NT2/D1 (cell line): ENCODE measurements at regions not wholly inside any gene's neighbourhood (a gene's known extent, or its start where the extent isn't known, plus 50 kb on each side); places are given as distances from the start of the nearest gene placed in this dataset.

Experiments
- DNase-seq: peaks from one replicate; pipeline ENCODE4 v3.0.0-alpha.2; 2011; ENCODE audit warnings: low read depth, low spot score
- H3K27me3 ChIP-seq: 2 replicates; pipeline ENCODE4 v1.6.0; 2011; ENCODE audit warnings: mild to moderate bottlenecking; ENCODE audit not compliant: insufficient read length, insufficient read depth
- H3K36me3 ChIP-seq: 2 replicates; pipeline ENCODE4 v1.6.1; 2011; ENCODE audit warnings: mild to moderate bottlenecking, low read length, mixed read lengths; ENCODE audit not compliant: insufficient read depth, insufficient read length
- H3K4me1 ChIP-seq: 2 replicates; pipeline ENCODE4 v1.5.1; 2011; ENCODE audit not compliant: insufficient read depth, insufficient read length
- H3K4me3 ChIP-seq: 2 replicates; pipeline ENCODE4 v1.5.1; 2011; ENCODE audit warnings: low read depth; ENCODE audit not compliant: insufficient read length
- H3K9ac ChIP-seq: 2 replicates; pipeline ENCODE4 v1.6.0; 2011; ENCODE audit warnings: low read depth; ENCODE audit not compliant: insufficient read length
- H3K9me3 ChIP-seq: 2 replicates; pipeline ENCODE4 v1.5.1; 2011; ENCODE audit warnings: mild to moderate bottlenecking, low read length; ENCODE audit not compliant: insufficient read depth
- SUZ12 ChIP-seq: IDR thresholded peaks from 2 replicates; pipeline ENCODE4 v1.6.1; 2011; ENCODE audit not compliant: insufficient read length, insufficient read depth; ENCODE audit errors: extremely low read depth
- YY1 ChIP-seq: IDR thresholded peaks from 2 replicates; pipeline ENCODE4 v1.6.1; 2011; ENCODE audit not compliant: insufficient read length, insufficient read depth
- ZNF274 ChIP-seq: IDR thresholded peaks from 2 replicates; pipeline ENCODE4 v1.6.1; 2011; ENCODE audit warnings: mild to moderate bottlenecking, low read depth, low read length

- no peak for DNase-seq
- H3K36me3 ChIP-seq = no peaks in the 10 kb centered on the region
- H3K4me3 ChIP-seq = no peak overlapping the region
- H3K4me1 ChIP-seq = no peaks in the 10 kb centered on the region
- no peaks in the 10 kb centered on the region for H3K9me3 ChIP-seq
- H3K27me3 ChIP-seq = no peaks in the 10 kb centered on the region
- TF ChIP-seq YY1 (no peak), SUZ12 (no peak), ZNF274 (no peak)
- H3K9ac ChIP-seq = no peak overlapping the region
Observed at GRCh38 chr5:133890314-133890713, 78.1 kb downstream of the C5orf15 start.

GRCh38 chr5:133889271-133889905 lies 79.0 kb downstream of the C5orf15 start:
- H3K9ac ChIP-seq = no peak overlapping the region
- TF ChIP-seq ZNF274 (no peak), YY1 (no peak), SUZ12 (no peak)

GRCh38 chr5:133888625-133888991 lies 79.8 kb downstream of the C5orf15 start:
- Histone ChIP-seq H3K9me3 (no peaks in the 10 kb centered on the region), H3K4me1 (no peaks in the 10 kb centered on the region), H3K36me3 (no peaks in the 10 kb centered on the region), H3K27me3 (peaks cover 5% of the 10 kb centered on the region), H3K4me3 (no peak overlapping the region), H3K9ac (no peak overlapping the region)
- TF ChIP-seq SUZ12 (no peak), ZNF274 (no peak), YY1 (no peak)
- DNase-seq = no peak

More at GRCh38 chr5:133889271-133889905, 79.0 kb downstream of the C5orf15 start:
- Histone ChIP-seq H3K4me1 (no peaks in the 10 kb centered on the region), H3K36me3 (no peaks in the 10 kb centered on the region), H3K27me3 (peaks cover under 1% of the 10 kb centered on the region), H3K4me3 (no peak overlapping the region), H3K9me3 (no peaks in the 10 kb centered on the region)
- DNase-seq = no peak

- H3K4me3 ChIP-seq = no peak overlapping the region
- no peaks in the 10 kb centered on the region for H3K36me3 ChIP-seq
- H3K27me3 ChIP-seq = peaks cover 5% of the 10 kb centered on the region
- no peak for TF ChIP-seq YY1
- TF ChIP-seq SUZ12 = no peak
- no peak for TF ChIP-seq ZNF274
- no peak overlapping the region for H3K9ac ChIP-seq
- no peak for DNase-seq
- H3K4me1 ChIP-seq = no peaks in the 10 kb centered on the region
- H3K9me3 ChIP-seq = no peaks in the 10 kb centered on the region
Observed at GRCh38 chr5:133885566-133885965, 82.9 kb downstream of the C5orf15 start.

- Histone ChIP-seq H3K27me3 (peaks cover 5% of the 10 kb centered on the region), H3K4me1 (no peaks in the 10 kb centered on the region), H3K4me3 (no peak overlapping the region), H3K9ac (no peak overlapping the region), H3K9me3 (no peaks in the 10 kb centered on the region), H3K36me3 (no peaks in the 10 kb centered on the region)
- no peak for TF ChIP-seq YY1
- no peak for TF ChIP-seq ZNF274
- no peak for TF ChIP-seq SUZ12
- no peak for DNase-seq
Observed at GRCh38 chr5:133884569-133885311, 83.7 kb downstream of the C5orf15 start.

GRCh38 chr5:133883916-133884315 lies 84.5 kb downstream of the C5orf15 start:
- Histone ChIP-seq H3K36me3 (no peaks in the 10 kb centered on the region), H3K4me3 (no peak overlapping the region), H3K9ac (no peak overlapping the region), H3K9me3 (no peaks in the 10 kb centered on the region), H3K27me3 (peaks cover 5% of the 10 kb centered on the region), H3K4me1 (no peaks in the 10 kb centered on the region)
- DNase-seq = no peak
- no peak for TF ChIP-seq YY1
- TF ChIP-seq SUZ12 = no peak
- TF ChIP-seq ZNF274 = no peak

GRCh38 chr5:133882846-133883245 lies 85.6 kb downstream of the C5orf15 start:
- no peaks in the 10 kb centered on the region for H3K9me3 ChIP-seq
- no peaks in the 10 kb centered on the region for H3K4me1 ChIP-seq
- no peak overlapping the region for H3K4me3 ChIP-seq
- TF ChIP-seq ZNF274 (no peak), YY1 (no peak), SUZ12 (no peak)
- H3K36me3 ChIP-seq = no peaks in the 10 kb centered on the region
- no peak for DNase-seq
- peaks cover 5% of the 10 kb centered on the region for H3K27me3 ChIP-seq
- H3K9ac ChIP-seq = no peak overlapping the region
